ENCODE measurements at regions not wholly inside any gene's neighbourhood (a gene's known extent, or its start where the extent isn't known, plus 50 kb on each side); places are given as distances from the start of the nearest gene placed in this dataset.

DNA sequence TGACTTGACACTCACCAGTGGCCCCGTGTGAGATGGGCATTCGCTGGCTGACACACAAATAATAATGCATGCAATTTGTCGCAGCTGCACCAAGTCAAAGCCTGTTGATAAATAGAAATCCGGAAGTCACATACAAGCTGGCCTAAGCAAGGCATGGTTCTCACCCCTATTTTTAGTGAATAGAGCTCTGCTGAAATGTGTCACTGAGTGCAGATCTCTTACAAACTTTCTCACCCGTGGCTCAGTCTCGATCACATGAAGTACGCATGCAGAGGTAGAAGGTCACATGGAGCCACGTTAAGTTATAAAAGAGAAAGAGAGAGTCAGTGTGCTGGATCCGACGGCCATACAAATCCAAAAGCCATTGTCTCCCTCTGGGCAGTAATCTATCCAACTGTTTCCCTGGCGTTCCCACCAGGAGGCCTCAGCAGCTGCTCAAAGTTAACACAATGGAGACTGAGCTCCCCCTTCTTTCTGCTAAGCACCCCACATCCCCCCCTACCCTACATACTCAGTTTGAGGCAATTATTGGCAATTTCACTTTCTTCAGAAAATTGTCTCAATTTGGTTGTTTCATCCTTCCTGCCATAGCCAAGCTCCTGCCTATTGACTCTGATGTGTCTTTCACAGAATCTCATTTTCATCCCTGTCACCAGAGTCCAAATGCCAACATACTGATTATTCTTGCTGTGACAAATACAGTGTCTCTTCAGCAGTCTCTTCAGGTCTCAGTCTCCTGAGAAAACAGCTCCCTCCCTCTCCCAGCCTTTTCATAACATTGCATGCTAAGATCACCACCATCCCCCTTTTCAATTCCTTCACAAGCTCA lies 473.3 kb upstream of the NRP1 start:
- Histone ChIP-seq H3K4me3 (no peak overlapping the region), H3K36me3 (no peaks in the 10 kb centered on the region), H3K9me3 (replicated peaks) (no peaks in the 10 kb centered on the region), H3K27ac (replicated peaks) (no peak overlapping the region), H3K4me1 (peaks cover 12% of the 10 kb centered on the region), H3K27me3 (ENCODE audit: low read depth) (no peaks in the 10 kb centered on the region)
- TF ChIP-seq, protein P1, sequence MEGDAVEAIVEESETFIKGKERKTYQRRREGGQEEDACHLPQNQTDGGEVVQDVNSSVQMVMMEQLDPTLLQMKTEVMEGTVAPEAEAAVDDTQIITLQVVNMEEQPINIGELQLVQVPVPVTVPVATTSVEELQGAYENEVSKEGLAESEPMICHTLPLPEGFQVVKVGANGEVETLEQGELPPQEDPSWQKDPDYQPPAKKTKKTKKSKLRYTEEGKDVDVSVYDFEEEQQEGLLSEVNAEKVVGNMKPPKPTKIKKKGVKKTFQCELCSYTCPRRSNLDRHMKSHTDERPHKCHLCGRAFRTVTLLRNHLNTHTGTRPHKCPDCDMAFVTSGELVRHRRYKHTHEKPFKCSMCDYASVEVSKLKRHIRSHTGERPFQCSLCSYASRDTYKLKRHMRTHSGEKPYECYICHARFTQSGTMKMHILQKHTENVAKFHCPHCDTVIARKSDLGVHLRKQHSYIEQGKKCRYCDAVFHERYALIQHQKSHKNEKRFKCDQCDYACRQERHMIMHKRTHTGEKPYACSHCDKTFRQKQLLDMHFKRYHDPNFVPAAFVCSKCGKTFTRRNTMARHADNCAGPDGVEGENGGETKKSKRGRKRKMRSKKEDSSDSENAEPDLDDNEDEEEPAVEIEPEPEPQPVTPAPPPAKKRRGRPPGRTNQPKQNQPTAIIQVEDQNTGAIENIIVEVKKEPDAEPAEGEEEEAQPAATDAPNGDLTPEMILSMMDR (IDR thresholded peaks at IDR 0.05; ENCODE audit: borderline replicate concordance) = no peak
- no peak for DNase-seq
- intact Hi-C loops (cut with micrococcal nuclease) = no loop called here

DNA sequence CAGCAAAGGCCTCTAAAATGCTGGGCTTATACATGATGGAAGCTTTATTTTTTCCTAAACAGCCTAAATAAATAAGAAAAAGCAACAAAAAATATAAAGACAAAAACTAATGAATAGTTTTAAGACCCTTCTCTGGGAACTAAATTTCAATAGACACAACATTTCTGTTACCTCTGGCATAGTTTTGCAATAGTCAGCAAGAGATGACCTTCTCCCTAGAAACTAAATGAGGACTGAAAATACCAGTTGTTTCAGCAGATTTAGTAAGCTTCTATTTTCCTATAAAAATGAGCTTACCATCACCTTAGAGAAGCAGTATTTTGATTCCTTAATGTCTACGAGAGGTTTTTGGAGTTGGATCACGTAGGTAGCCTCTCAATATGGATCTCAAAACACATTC lies 471.4 kb upstream of the NRP1 start:
- TF ChIP-seq, protein P1 (IDR thresholded peaks at IDR 0.05; ENCODE audit: borderline replicate concordance) = no peak
- H3K36me3 ChIP-seq = no peaks in the 10 kb centered on the region
- H3K9me3 ChIP-seq (replicated peaks) = no peaks in the 10 kb centered on the region
- H3K27ac ChIP-seq (replicated peaks) = no peak overlapping the region
- no peak for DNase-seq
- H3K4me1 ChIP-seq = peaks cover 16% of the 10 kb centered on the region
- intact Hi-C loops (cut with micrococcal nuclease) = no loop called here
- H3K4me3 ChIP-seq = no peak overlapping the region
- H3K27me3 ChIP-seq (ENCODE audit: low read depth) = no peaks in the 10 kb centered on the region

DNA sequence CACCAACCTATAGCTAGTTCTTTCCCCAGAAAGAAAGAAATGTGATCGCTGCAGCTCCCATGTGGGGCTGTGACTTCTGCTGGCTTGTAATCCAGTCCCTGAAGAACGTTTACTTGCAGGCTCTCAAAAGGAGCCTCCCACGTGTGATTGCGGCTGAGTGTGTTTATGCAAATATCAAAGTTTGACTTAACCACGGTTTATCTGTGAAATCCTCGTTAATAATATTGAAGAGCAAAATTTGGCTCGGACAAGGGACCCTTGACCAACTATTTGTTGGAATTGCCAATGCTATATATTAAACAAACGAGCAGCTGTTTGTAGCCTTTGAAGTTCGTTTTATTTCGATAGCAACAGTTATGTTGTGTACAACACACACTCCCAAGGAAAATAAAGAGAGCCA lies 470.1 kb upstream of the NRP1 start:
- Histone ChIP-seq H3K4me1 (peaks cover 20% of the 10 kb centered on the region), H3K9me3 (replicated peaks) (no peaks in the 10 kb centered on the region), H3K4me3 (no peak overlapping the region), H3K27me3 (ENCODE audit: low read depth) (no peaks in the 10 kb centered on the region), H3K36me3 (no peaks in the 10 kb centered on the region), H3K27ac (replicated peaks) (no peak overlapping the region)
- intact Hi-C loops (cut with micrococcal nuclease) = no loop called here
- TF ChIP-seq, protein P1 (IDR thresholded peaks at IDR 0.05; ENCODE audit: borderline replicate concordance) = no peak
- DNase-seq = no peak

DNA sequence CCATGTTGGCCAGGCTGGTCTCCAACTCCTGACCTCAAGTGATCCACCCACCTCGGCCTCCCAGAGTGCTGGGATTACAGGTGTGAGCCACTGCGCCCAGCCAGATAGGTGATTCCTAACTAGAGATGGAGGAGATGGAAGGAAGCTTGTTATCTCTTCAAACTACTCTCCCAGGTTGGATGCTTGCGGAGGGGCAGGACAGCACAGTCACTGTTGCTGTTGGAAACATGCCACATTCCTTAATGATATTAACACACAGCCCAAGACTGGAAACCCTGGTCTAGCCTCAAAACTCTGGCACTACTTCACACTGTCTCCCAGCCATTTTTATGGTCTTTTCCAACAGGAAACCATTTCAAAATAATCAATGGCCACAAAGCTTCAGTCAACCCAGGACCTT lies 468.8 kb upstream of the NRP1 start:
- intact Hi-C loops (cut with micrococcal nuclease) = no loop called here
- Histone ChIP-seq H3K9me3 (replicated peaks) (no peaks in the 10 kb centered on the region), H3K4me1 (peaks cover 25% of the 10 kb centered on the region), H3K27me3 (ENCODE audit: low read depth) (no peaks in the 10 kb centered on the region), H3K36me3 (no peaks in the 10 kb centered on the region), H3K4me3 (no peak overlapping the region), H3K27ac (replicated peaks) (no peak overlapping the region)
- DNase-seq = no peak
- TF ChIP-seq, protein P1 (IDR thresholded peaks at IDR 0.05; ENCODE audit: borderline replicate concordance) = no peak

DNA sequence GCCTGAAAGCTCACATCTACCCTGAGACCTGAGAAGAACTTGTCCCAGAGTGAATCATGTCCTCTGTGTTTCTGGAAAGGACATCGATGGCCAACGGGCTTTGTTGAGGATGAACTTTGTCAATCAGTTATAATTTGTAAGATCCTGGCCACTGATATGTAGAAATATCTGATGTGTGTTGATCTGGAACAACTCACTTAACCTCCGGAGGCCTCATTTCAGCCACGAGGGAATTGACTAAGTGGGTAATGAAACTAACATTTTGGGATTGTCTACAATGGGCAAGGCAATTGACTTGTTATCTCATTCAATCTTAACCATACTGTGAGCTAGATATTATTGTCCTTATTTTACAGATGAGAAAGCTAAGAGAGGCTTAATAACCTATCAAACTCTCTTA lies 468.1 kb upstream of the NRP1 start:
- TF ChIP-seq, protein P1 (IDR thresholded peaks at IDR 0.05; ENCODE audit: borderline replicate concordance) = no peak
- intact Hi-C loops (cut with micrococcal nuclease) = no loop called here
- Histone ChIP-seq H3K4me3 (no peak overlapping the region), H3K4me1 (peaks cover 22% of the 10 kb centered on the region), H3K36me3 (no peaks in the 10 kb centered on the region), H3K9me3 (replicated peaks) (no peaks in the 10 kb centered on the region), H3K27ac (replicated peaks) (no peak overlapping the region), H3K27me3 (ENCODE audit: low read depth) (no peaks in the 10 kb centered on the region)
- DNase-seq = no peak

Measured in left ventricle myocardium inferior (tissue), 1 donor.